ENCODE measurements at regions not wholly inside any gene's neighbourhood (a gene's known extent, or its start where the extent isn't known, plus 50 kb on each side); places are given as distances from the start of the nearest gene placed in this dataset.

GRCh38 chr4:1477045-1477840 lies 71.0 kb upstream of the NKX1-1 start:
- Histone ChIP-seq H3K27ac (no peak overlapping the region), H3K4me3 (no peak overlapping the region), H3K4me1 (replicated peaks in 1 of 2) (peaks cover 4% of the 10 kb centered on the region in 2 donors)
- peak in 4 of 8 experiments; percentile 40 to 55 (median 48) for ATAC-seq (replicated peaks in 6 of 8)
- 35 to 95% (median 68%) methylated on average over 2 to 7 of the region's 18 CpGs; no CpG with 5 or more reads in 2 of the 10 experiments for WGBS, 10 experiments
- in situ Hi-C loops (cut with MboI; ENCODE audit: low pct_unique_long_range_greater_than_20kb in 2 of 9, low sequenced_read_pairs in 9 of 9, unreplicated experiment in 9 of 9): no loop called here

GRCh38 chr4:1476140-1476513 lies 69.9 kb upstream of the NKX1-1 start:
- peaks cover 13 to 14% of the 10 kb centered on the region in 2 donors for H3K4me1 ChIP-seq (replicated peaks in 1 of 2)
- in situ Hi-C loops (cut with MboI; ENCODE audit: low pct_unique_long_range_greater_than_20kb in 2 of 9, low sequenced_read_pairs in 9 of 9, unreplicated experiment in 9 of 9): no loop called here
- H3K27ac ChIP-seq: no peak overlapping the region
- H3K4me3 ChIP-seq: no peak overlapping the region
- no CpG with 5 or more reads among the region's 2 CpGs for WGBS, 10 experiments
- no peak for ATAC-seq (replicated peaks in 6 of 8)

GRCh38 chr4:1475277-1476139 lies 69.3 kb upstream of the NKX1-1 start:
- H3K4me3 ChIP-seq: no peak overlapping the region
- H3K4me1 ChIP-seq (replicated peaks in 1 of 2): peaks cover 13 to 14% of the 10 kb centered on the region in 2 donors
- in situ Hi-C loops (cut with MboI; ENCODE audit: low pct_unique_long_range_greater_than_20kb in 2 of 9, low sequenced_read_pairs in 9 of 9, unreplicated experiment in 9 of 9): no loop called here
- no peak overlapping the region for H3K27ac ChIP-seq
- no peak for ATAC-seq (replicated peaks in 6 of 8)
- 40% methylated on average over 1 of the region's 1 CpG; no CpG with 5 or more reads in 9 of the 10 experiments for WGBS, 10 experiments

GRCh38 chr4:1474126-1475090 lies 68.2 kb upstream of the NKX1-1 start:
- peaks cover 13 to 14% of the 10 kb centered on the region in 2 donors for H3K4me1 ChIP-seq (replicated peaks in 1 of 2)
- 0 to 100% (median 52%) methylated on average over 1 to 5 of the region's 14 CpGs; no CpG with 5 or more reads in 3 of the 10 experiments for WGBS, 10 experiments
- no peak for ATAC-seq (replicated peaks in 6 of 8)
- in situ Hi-C loops (cut with MboI; ENCODE audit: low pct_unique_long_range_greater_than_20kb in 2 of 9, low sequenced_read_pairs in 9 of 9, unreplicated experiment in 9 of 9): no loop called here
- no peak overlapping the region for H3K4me3 ChIP-seq
- H3K27ac ChIP-seq: no peak overlapping the region

- Histone ChIP-seq H3K4me1 (replicated peaks in 1 of 2) (peaks cover 13 to 14% of the 10 kb centered on the region in 2 donors), H3K4me3 (no peak overlapping the region), H3K27ac (no peak overlapping the region)
- 83% methylated on average over 2 of the region's 8 CpGs; no CpG with 5 or more reads in 9 of the 10 experiments for WGBS, 10 experiments
- ATAC-seq (replicated peaks in 6 of 8): no peak
- in situ Hi-C loops (cut with MboI; ENCODE audit: low pct_unique_long_range_greater_than_20kb in 2 of 9, low sequenced_read_pairs in 9 of 9, unreplicated experiment in 9 of 9): no loop called here
Observed at GRCh38 chr4:1473718-1474117, 67.5 kb upstream of the NKX1-1 start.

- ATAC-seq (replicated peaks in 6 of 8): no peak
- WGBS, 10 experiments: 60 to 80% methylated on average over 1 of the region's 9 CpGs; no CpG with 5 or more reads in 8 of the 10 experiments
- in situ Hi-C loops (cut with MboI; ENCODE audit: low pct_unique_long_range_greater_than_20kb in 2 of 9, low sequenced_read_pairs in 9 of 9, unreplicated experiment in 9 of 9): no loop called here
- no peak overlapping the region for H3K27ac ChIP-seq
- H3K4me3 ChIP-seq: no peak overlapping the region
- H3K4me1 ChIP-seq (replicated peaks in 1 of 2): peaks cover 13 to 14% of the 10 kb centered on the region in 2 donors
Observed at GRCh38 chr4:1472911-1473518, 66.8 kb upstream of the NKX1-1 start.

GRCh38 chr4:1472148-1472797 lies 66.0 kb upstream of the NKX1-1 start:
- WGBS, 10 experiments: 0% methylated on average over 1 to 3 of the region's 58 CpGs; no CpG with 5 or more reads in 8 of the 10 experiments
- Histone ChIP-seq H3K4me3 (no peak overlapping the region), H3K27ac (no peak overlapping the region), H3K4me1 (replicated peaks in 1 of 2) (peaks cover 15 to 16% of the 10 kb centered on the region in 2 donors)
- in situ Hi-C loops (cut with MboI; ENCODE audit: low pct_unique_long_range_greater_than_20kb in 2 of 9, low sequenced_read_pairs in 9 of 9, unreplicated experiment in 9 of 9): no loop called here
- ATAC-seq (replicated peaks in 6 of 8): peak in 3 of 8 experiments; percentile 8 to 21 (median 16)

GRCh38 chr4:1471443-1472147 lies 65.4 kb upstream of the NKX1-1 start:
- Histone ChIP-seq H3K4me3 (no peak overlapping the region), H3K4me1 (replicated peaks in 1 of 2) (peaks cover 21 to 23% of the 10 kb centered on the region in 2 donors), H3K27ac (no peak overlapping the region)
- 0 to 65% (median 42%) methylated on average over 2 to 4 of the region's 55 CpGs; no CpG with 5 or more reads in 7 of the 10 experiments for WGBS, 10 experiments
- ATAC-seq (replicated peaks in 6 of 8): peak; percentile 10 to 95 (median 75)
- in situ Hi-C loops (cut with MboI; ENCODE audit: low pct_unique_long_range_greater_than_20kb in 2 of 9, low sequenced_read_pairs in 9 of 9, unreplicated experiment in 9 of 9): no loop called here

- no peak overlapping the region for H3K4me3 ChIP-seq
- H3K27ac ChIP-seq: no peak overlapping the region
- WGBS, 10 experiments: 30 to 60% methylated on average over 1 to 2 of the region's 12 CpGs; no CpG with 5 or more reads in 8 of the 10 experiments
- ATAC-seq (replicated peaks in 6 of 8): no peak
- H3K4me1 ChIP-seq (replicated peaks in 1 of 2): peaks cover 23 to 25% of the 10 kb centered on the region in 2 donors
- in situ Hi-C loops (cut with MboI; ENCODE audit: low pct_unique_long_range_greater_than_20kb in 2 of 9, low sequenced_read_pairs in 9 of 9, unreplicated experiment in 9 of 9): no loop called here
Observed at GRCh38 chr4:1470816-1471442, 64.7 kb upstream of the NKX1-1 start.

- WGBS, 10 experiments: 100% methylated on average over 1 of the region's 7 CpGs; no CpG with 5 or more reads in 9 of the 10 experiments
- in situ Hi-C loops (cut with MboI; ENCODE audit: low pct_unique_long_range_greater_than_20kb in 2 of 9, low sequenced_read_pairs in 9 of 9, unreplicated experiment in 9 of 9): no loop called here
- H3K4me1 ChIP-seq (replicated peaks in 1 of 2): peaks cover 23 to 25% of the 10 kb centered on the region in 2 donors
- no peak overlapping the region for H3K27ac ChIP-seq
- ATAC-seq (replicated peaks in 6 of 8): no peak
- H3K4me3 ChIP-seq: no peak overlapping the region
Observed at GRCh38 chr4:1470393-1470670, 64.1 kb upstream of the NKX1-1 start.

Data from motor neuron (in vitro differentiated cells).